Pancreas (tissue), 10 donors: ENCODE measurements at regions not wholly inside any gene's neighbourhood (a gene's known extent, or its start where the extent isn't known, plus 50 kb on each side); places are given as distances from the start of the nearest gene placed in this dataset.
A peak's percentile ranks its signal among the peaks of the same experiment; 100 is the strongest.

ENCODE experiments used
- ATAC-seq, 4 donors: fragments of 200-7000 bp; cut with Tn5 transposase; one replicate each; pipeline versions ENCODE4 v1.8.0 to v1.9.1; 2020; ENCODE audit warnings: mild to moderate bottlenecking in 4 of 4, moderate library complexity in 4 of 4
- DNase-seq, 6 donors: peaks; one replicate each; pipeline ENCODE4 v3.0.0-alpha.2; 2020
- FAIRE-seq: peaks from 2 replicates; lab custom pipeline; 2012; peaks lifted over from hg19 to GRCh38; lab: Jason Lieb, UNC
- H3K27ac ChIP-seq, 4 donors: fragments of 200-600 bp; sonication (generic); 1 replicate in 3 of 4; 2 replicates in 1 of 4; pipeline versions ENCODE4 v1.5.0 to v1.8.0; 2020
- H3K27me3 ChIP-seq, 4 donors: fragments of 200-600 bp; one replicate each; pipeline ENCODE4 v1.8.0; 2021
- H3K36me3 ChIP-seq, 3 donors: fragments of 200-600 bp; sonication (generic) in 1 of 3; one replicate each; pipeline versions ENCODE4 v1.5.0 to v1.8.0; 2020 to 2021
- H3K4me1 ChIP-seq, 3 donors: fragments of 200-600 bp; one replicate each; pipeline ENCODE4 v1.8.0; 2021
- H3K4me3 ChIP-seq, 4 donors: fragments of 200-600 bp; sonication (generic) in 2 of 4; one replicate each; pipeline versions ENCODE4 v1.5.0 to v1.8.0; 2020 to 2021
- H3K9me3 ChIP-seq, 4 donors: fragments of 200-600 bp; one replicate each; pipeline ENCODE4 v1.8.0; 2021
- WGBS, 2 donors: extraction: QIAGEN DNeasy Blood & Tissue Kit; methylation state at CpG; one replicate each; pipeline ENCODE4 v1.1.7; 2013; 5-methylcytosine and 5-hydroxymethylcytosine counted together
- intact Hi-C, 3 donors: fragments of 100-400 bp; cut with DNase I; formaldehyde crosslinking; loops; one replicate each; pipeline versions ENCODE4 v1.11.1 to v1.14.2; 2022
- TF ChIP-seq, protein P1 (sequence below), 4 donors: fragments of 200-600 bp; sonication (generic) in 3 of 4; IDR thresholded peaks; one replicate each; pipeline versions ENCODE4 v1.5.0 to v1.8.0; 2021; ENCODE audit warnings: antibody characterized with exemption in 4 of 4
- donor health status: healthy with polysubstance abuse.
- donor health status: DM: no; HTN: no; CAD: no; lungs with moderate emphysema.
- donor health status: DM: no; HTN: no; CAD: no.
- donor health status: control.
- donor health status: control.
- donor health status: Bipolar disorder and iron deficiency.
- donor health status: DM: yes; HTN: yes; CAD: no.
- donor health status: DM: no; HTN: no; CAD: no.
- donor health status: DM: no; HTN: no; CAD: no.
- donor health status: DM: yes; HTN: yes; CAD: no.

DNA sequence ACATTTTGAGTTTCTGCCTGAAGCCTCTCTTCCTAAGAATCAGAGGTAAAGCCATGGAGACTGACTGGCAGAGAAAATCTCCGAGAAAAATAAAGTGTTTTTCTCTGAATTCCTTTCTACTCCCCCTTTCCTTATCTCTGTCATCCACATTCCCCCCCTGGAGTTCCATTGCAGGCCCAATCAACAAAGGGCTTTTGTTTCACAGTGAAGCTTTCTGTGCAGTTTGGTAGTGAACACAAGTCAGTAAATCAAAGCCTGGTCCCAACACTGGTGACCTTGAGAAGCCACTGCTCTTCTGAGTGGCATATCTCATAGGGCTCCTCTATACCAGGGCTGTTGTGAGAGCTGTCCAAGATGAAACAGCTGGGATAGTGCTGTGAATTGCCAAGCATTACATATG lies 228.4 kb downstream of the SEC16B start:
- 16 to 19% methylated on average over 1 of the region's 1 CpG for WGBS, 2 donors

DNA sequence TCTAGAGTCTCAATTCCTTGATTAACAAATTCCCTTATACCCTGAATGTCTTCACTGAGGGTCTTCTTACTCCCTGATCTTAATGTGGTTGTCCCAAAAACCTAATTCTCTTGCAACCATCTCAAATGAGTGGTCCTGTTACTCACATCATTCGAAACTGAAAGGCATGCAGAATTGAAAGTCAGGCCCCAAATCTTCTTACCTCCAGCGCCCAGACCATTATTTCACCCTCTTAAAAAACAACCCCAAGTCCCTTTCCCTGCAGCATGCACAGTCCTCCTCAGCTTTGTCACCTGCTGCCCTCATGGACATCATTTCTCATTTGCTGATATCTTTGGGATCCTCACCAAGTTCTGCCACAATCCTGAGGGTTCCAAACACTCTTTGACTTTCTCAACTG lies 230.1 kb downstream of the SEC16B start:
- Histone ChIP-seq H3K9me3 (no peaks in the 10 kb centered on the region), H3K36me3 (no peaks in the 10 kb centered on the region), H3K4me3 (no peak overlapping the region), H3K27me3 (no peaks in the 10 kb centered on the region), H3K27ac (no peak overlapping the region), H3K4me1 (no peaks in the 10 kb centered on the region)
- DNase-seq, result no peak
- TF ChIP-seq, protein P1, sequence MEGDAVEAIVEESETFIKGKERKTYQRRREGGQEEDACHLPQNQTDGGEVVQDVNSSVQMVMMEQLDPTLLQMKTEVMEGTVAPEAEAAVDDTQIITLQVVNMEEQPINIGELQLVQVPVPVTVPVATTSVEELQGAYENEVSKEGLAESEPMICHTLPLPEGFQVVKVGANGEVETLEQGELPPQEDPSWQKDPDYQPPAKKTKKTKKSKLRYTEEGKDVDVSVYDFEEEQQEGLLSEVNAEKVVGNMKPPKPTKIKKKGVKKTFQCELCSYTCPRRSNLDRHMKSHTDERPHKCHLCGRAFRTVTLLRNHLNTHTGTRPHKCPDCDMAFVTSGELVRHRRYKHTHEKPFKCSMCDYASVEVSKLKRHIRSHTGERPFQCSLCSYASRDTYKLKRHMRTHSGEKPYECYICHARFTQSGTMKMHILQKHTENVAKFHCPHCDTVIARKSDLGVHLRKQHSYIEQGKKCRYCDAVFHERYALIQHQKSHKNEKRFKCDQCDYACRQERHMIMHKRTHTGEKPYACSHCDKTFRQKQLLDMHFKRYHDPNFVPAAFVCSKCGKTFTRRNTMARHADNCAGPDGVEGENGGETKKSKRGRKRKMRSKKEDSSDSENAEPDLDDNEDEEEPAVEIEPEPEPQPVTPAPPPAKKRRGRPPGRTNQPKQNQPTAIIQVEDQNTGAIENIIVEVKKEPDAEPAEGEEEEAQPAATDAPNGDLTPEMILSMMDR (IDR thresholded peaks at IDR 0.05), result no peak
- no peak for ATAC-seq
- WGBS, 2 donors, result 61 to 80% methylated on average over 2 of the region's 2 CpGs
- FAIRE-seq, result no peak
- intact Hi-C loops, result no loop called here

More for the DNA sequence above, 228.4 kb downstream of the SEC16B start:
- intact Hi-C loops, result no loop called here
- Histone ChIP-seq H3K27me3 (no peaks in the 10 kb centered on the region), H3K27ac (no peak overlapping the region), H3K9me3 (no peaks in the 10 kb centered on the region), H3K36me3 (no peaks in the 10 kb centered on the region), H3K4me3 (no peak overlapping the region), H3K4me1 (no peaks in the 10 kb centered on the region)
- no peak for DNase-seq
- no peak for FAIRE-seq
- TF ChIP-seq, protein P1 (IDR thresholded peaks at IDR 0.05), result no peak
- peak in 1 of 4 donors; percentile 53 for ATAC-seq

DNA sequence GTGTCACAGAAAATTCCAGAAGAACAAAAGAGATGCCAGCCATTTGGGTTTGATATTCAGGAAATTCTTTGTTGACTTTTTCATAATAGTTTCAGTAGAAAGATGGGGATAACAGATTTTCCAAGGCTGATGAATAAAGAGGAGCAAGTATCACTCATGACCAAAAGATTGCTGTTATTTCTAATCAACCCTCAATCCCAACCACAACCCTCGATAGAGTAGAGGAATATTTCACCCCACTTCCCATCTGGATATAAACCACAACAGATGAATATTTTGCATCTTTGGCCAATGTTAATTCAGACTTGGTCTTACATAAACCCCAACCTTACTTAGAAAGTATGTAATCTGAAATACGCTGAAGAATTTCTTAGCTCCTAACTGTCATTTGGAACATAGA lies 232.4 kb downstream of the SEC16B start:
- H3K4me3 ChIP-seq, result no peak overlapping the region
- H3K4me1 ChIP-seq, result no peaks in the 10 kb centered on the region
- ATAC-seq (no peak), FAIRE-seq (no peak), DNase-seq (no peak)
- intact Hi-C loops, result no loop called here
- no peaks in the 10 kb centered on the region for H3K9me3 ChIP-seq
- H3K27ac ChIP-seq, result no peak overlapping the region
- no peaks in the 10 kb centered on the region for H3K27me3 ChIP-seq
- WGBS, 2 donors, result 69 to 85% methylated on average over 2 of the region's 2 CpGs
- TF ChIP-seq, protein P1 (IDR thresholded peaks at IDR 0.05), result no peak
- no peaks in the 10 kb centered on the region for H3K36me3 ChIP-seq

DNA sequence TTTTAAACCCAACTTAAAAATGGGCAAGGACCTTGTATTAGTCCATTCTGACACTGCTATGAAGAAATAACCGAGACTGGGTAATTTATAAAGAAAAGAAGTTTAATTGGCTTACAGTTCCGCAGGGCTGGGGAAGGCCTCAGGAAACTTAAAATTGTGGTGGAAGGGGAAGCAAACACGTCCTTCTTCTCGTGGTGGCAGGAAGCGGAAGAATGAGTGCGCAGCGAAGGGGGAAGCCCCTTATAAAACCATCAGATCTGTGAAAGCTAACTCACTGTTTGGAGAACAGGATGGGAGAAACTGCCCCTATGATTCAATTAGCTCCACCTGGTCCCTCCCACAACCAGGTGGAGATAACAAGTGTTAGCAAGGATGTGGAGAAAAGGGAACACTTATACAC lies 237.7 kb downstream of the SEC16B start:
- Histone ChIP-seq H3K36me3 (no peaks in the 10 kb centered on the region), H3K9me3 (no peaks in the 10 kb centered on the region), H3K27ac (no peak overlapping the region), H3K4me1 (no peaks in the 10 kb centered on the region), H3K4me3 (no peak overlapping the region), H3K27me3 (no peaks in the 10 kb centered on the region)
- FAIRE-seq (no peak), DNase-seq (no peak), ATAC-seq (no peak)
- 72 to 80% methylated on average over 7 of the region's 7 CpGs for WGBS, 2 donors
- intact Hi-C loops, result no loop called here
- TF ChIP-seq, protein P1 (IDR thresholded peaks at IDR 0.05), result no peak

DNA sequence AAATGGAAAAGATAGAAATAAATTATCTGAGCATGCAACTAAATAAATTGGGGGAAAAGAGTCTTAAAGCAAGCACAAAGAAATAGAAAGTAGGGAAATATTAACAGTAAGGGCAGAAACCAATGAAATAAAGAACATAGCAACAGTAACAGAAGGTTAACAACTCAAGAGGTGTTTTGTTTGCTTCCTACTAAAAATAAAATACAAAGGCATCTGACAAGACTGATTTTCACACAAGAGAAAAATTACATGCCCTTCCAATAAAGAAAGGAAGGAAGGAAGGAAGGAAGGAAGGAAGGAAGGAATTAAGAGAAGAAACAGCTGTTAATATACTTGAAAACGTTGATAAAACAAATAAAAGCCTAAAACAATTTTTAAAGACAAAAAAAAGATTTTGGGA lies 240.2 kb downstream of the SEC16B start:
- ATAC-seq, result no peak
- H3K9me3 ChIP-seq, result no peaks in the 10 kb centered on the region
- no peak overlapping the region for H3K27ac ChIP-seq
- H3K27me3 ChIP-seq, result no peaks in the 10 kb centered on the region
- no peak for FAIRE-seq
- no peaks in the 10 kb centered on the region for H3K4me1 ChIP-seq
- no peak for DNase-seq
- TF ChIP-seq, protein P1 (IDR thresholded peaks at IDR 0.05), result no peak
- intact Hi-C loops, result no loop called here
- WGBS, 2 donors, result 11 to 15% methylated on average over 1 of the region's 1 CpG
- H3K4me3 ChIP-seq, result no peak overlapping the region
- H3K36me3 ChIP-seq, result no peaks in the 10 kb centered on the region
